ENCODE measurements at regions not wholly inside any gene's neighbourhood (a gene's known extent, or its start where the extent isn't known, plus 50 kb on each side); places are given as distances from the start of the nearest gene placed in this dataset.

GRCh38 chr13:80134346-80134745, 206.6 kb downstream of the SPRY2 start:
- 77% methylated on average over 2 of the region's 2 CpGs for WGBS
- H3K27me3 ChIP-seq (replicated peaks; ENCODE audit: insufficient read depth), result no peaks in the 10 kb centered on the region
- TF ChIP-seq CTCF (IDR thresholded peaks at IDR 0.05) (no peak), POLR2AphosphoS5 (IDR thresholded peaks at IDR 0.05) (no peak), POLR2A (IDR thresholded peaks at IDR 0.05) (no peak)
- no peak overlapping the region for H3K4me3 ChIP-seq
- intact Hi-C loops (cut with DNase I), result no loop called here
- no peak for DNase-seq (ENCODE audit: low spot score)
- peaks cover 6% of the 10 kb centered on the region for H3K4me1 ChIP-seq (replicated peaks)
- no peak overlapping the region for H3K27ac ChIP-seq
- H3K9me3 ChIP-seq, result no peaks in the 10 kb centered on the region
- no peaks in the 10 kb centered on the region for H3K36me3 ChIP-seq

- H3K4me1 ChIP-seq (replicated peaks), result peaks cover 6% of the 10 kb centered on the region
- H3K4me3 ChIP-seq, result no peak overlapping the region
- no peaks in the 10 kb centered on the region for H3K36me3 ChIP-seq
- peak overlapping the region in 1 of 2 donors; percentile 52 for H3K27ac ChIP-seq
- H3K9me3 ChIP-seq, result no peaks in the 10 kb centered on the region
- DNase-seq (ENCODE audit: low spot score), result no peak
- 35% methylated on average over 6 of the region's 6 CpGs for WGBS
- TF ChIP-seq CTCF (IDR thresholded peaks at IDR 0.05), result no peak
- TF ChIP-seq POLR2AphosphoS5 (IDR thresholded peaks at IDR 0.05), result no peak
- no peak for TF ChIP-seq POLR2A (IDR thresholded peaks at IDR 0.05)
- intact Hi-C loops (cut with DNase I), result no loop called here
- no peaks in the 10 kb centered on the region for H3K27me3 ChIP-seq (replicated peaks; ENCODE audit: insufficient read depth)
These were observed 207.2 kb downstream of the SPRY2 start for GRCh38 chr13:80133631-80134261.

- H3K27ac ChIP-seq, result peak overlapping the region in 1 of 2 donors; percentile 52
- H3K27me3 ChIP-seq (replicated peaks; ENCODE audit: insufficient read depth), result no peaks in the 10 kb centered on the region
- H3K4me1 ChIP-seq (replicated peaks), result peaks cover 6% of the 10 kb centered on the region
- no peaks in the 10 kb centered on the region for H3K36me3 ChIP-seq
- TF ChIP-seq CTCF (IDR thresholded peaks at IDR 0.05), result no peak
- TF ChIP-seq POLR2AphosphoS5 (IDR thresholded peaks at IDR 0.05), result peak; percentile 45
- intact Hi-C loops (cut with DNase I), result no loop called here
- no peaks in the 10 kb centered on the region for H3K9me3 ChIP-seq
- 3% methylated on average over 11 of the region's 11 CpGs for WGBS
- peak; percentile 49 for DNase-seq (ENCODE audit: low spot score)
- no peak overlapping the region for H3K4me3 ChIP-seq
These were observed 208.0 kb downstream of the SPRY2 start for GRCh38 chr13:80132741-80133601.

GRCh38 chr13:80131204-80131603, 209.7 kb downstream of the SPRY2 start:
- intact Hi-C loops (cut with DNase I), result no loop called here
- 21% methylated on average over 4 of the region's 4 CpGs for WGBS
- no peak overlapping the region for H3K4me3 ChIP-seq
- no peaks in the 10 kb centered on the region for H3K27me3 ChIP-seq (replicated peaks; ENCODE audit: insufficient read depth)
- H3K9me3 ChIP-seq, result no peaks in the 10 kb centered on the region
- H3K27ac ChIP-seq, result no peak overlapping the region
- H3K4me1 ChIP-seq (replicated peaks), result peaks cover 6% of the 10 kb centered on the region
- TF ChIP-seq POLR2A (IDR thresholded peaks at IDR 0.05) (no peak), CTCF (IDR thresholded peaks at IDR 0.05) (no peak), POLR2AphosphoS5 (IDR thresholded peaks at IDR 0.05) (no peak)
- H3K36me3 ChIP-seq, result no peaks in the 10 kb centered on the region
- DNase-seq (ENCODE audit: low spot score), result no peak

Data from prostate gland (tissue), 2 donors.